ENCODE measurements at regions not wholly inside any gene's neighbourhood (a gene's known extent, or its start where the extent isn't known, plus 50 kb on each side); places are given as distances from the start of the nearest gene placed in this dataset.

- TF ChIP-seq PBX2 (CRISPR knock-in tag; IDR thresholded peaks at IDR 0.05; ENCODE audit: low read depth) (no peak), PBX2 (tag; conservative IDR thresholded peaks at IDR 0.05; ENCODE audit: low read depth) (no peak), BDP1 (IDR thresholded peaks at IDR 0.05; ENCODE audit: insufficient read depth, insufficient read length) (no peak), RBFOX2 (IDR thresholded peaks at IDR 0.05; ENCODE audit: low read depth, low read length) (no peak), TBL1XR1 (IDR thresholded peaks at IDR 0.05; ENCODE audit: low read length in 2 of 2) (no peak), LEF1 (IDR thresholded peaks at IDR 0.05) (no peak), ZNF780A (CRISPR knock-in tag; IDR thresholded peaks at IDR 0.05) (no peak), IRF1 (CRISPR knock-in tag; IDR thresholded peaks at IDR 0.05; ENCODE audit: borderline replicate concordance) (no peak), NFIC (IDR thresholded peaks at IDR 0.05) (no peak)
Observed at GRCh38 chr5:33270671-33271070, 170.1 kb upstream of the TARS1 start (continued).

GRCh38 chr5:33271606-33272005 is 169.2 kb upstream of the TARS1 start:
- H3K9ac ChIP-seq (ENCODE audit: insufficient read depth in 1 of 2, low read depth in 2 of 2, low read length in 2 of 2): no peak overlapping the region
- no peaks in the 10 kb centered on the region for H3K9me3 ChIP-seq (replicated peaks; ENCODE audit: control insufficient read depth, insufficient read depth, low read depth, low read length)
- no TSS peak for BruUV-seq (replicated peaks)
- no peaks in the 10 kb centered on the region for H3K4me1 ChIP-seq (replicated peaks in 1 of 2; ENCODE audit: control insufficient read depth in 2 of 2, insufficient read depth in 2 of 2, low read length in 2 of 2)
- no peak overlapping the region for H3K4me3 ChIP-seq
- no peaks in the 10 kb centered on the region for H3K27me3 ChIP-seq (ENCODE audit: control insufficient read depth in 2 of 2, insufficient read depth in 2 of 2, low read length in 2 of 2)
- H3K36me3 ChIP-seq (ENCODE audit: control insufficient read depth, insufficient read depth, low read length): no peaks in the 10 kb centered on the region
- intact Hi-C loops (cut with micrococcal nuclease): no loop called here
- no peak overlapping the region for H2AFZ ChIP-seq (ENCODE audit: low read depth, low read length)
- DNase-seq (ENCODE audit: extremely low read depth in 1 of 4, low spot score in 3 of 4): no peak
- CTCF ChIA-PET (ENCODE audit: low intra/inter-chr PET ratio): no interaction called here
- in situ Hi-C loops (cut with MboI): no loop called here
- FAIRE-seq: no peak
- H3K9me1 ChIP-seq (ENCODE audit: control insufficient read depth, insufficient read depth, low read length): no peaks in the 10 kb centered on the region
- no peak overlapping the region for H3K27ac ChIP-seq (ENCODE audit: extremely low read depth, low read depth, low read length)
- ATAC-seq: no peak
- 10% methylated on average over 1 of the region's 1 CpG for WGBS (ENCODE audit: insufficient coverage, low coverage, missing lambda C conversion rate)
- POLR2A ChIA-PET: interaction anchor here (0.7 kb wide), 1 partner anchor 11 kb away, joined by 3 read pairs; no protein-coding TSS in a partner anchor
- no peak overlapping the region for H3K4me2 ChIP-seq (ENCODE audit: insufficient read depth, low read length)
- H3K79me2 ChIP-seq (ENCODE audit: control insufficient read depth, insufficient read depth, low read length): no peaks in the 10 kb centered on the region
- H4K20me1 ChIP-seq (replicated peaks; ENCODE audit: control insufficient read depth, insufficient read depth, low read length): no peaks in the 10 kb centered on the region
- TF ChIP-seq BACH1 (tag; IDR thresholded peaks at IDR 0.05): no peak
- no peak for TF ChIP-seq MIER1 (IDR thresholded peaks at IDR 0.05; ENCODE audit: low read depth)
- no peak for TF ChIP-seq TEAD1 (CRISPR knock-in tag; IDR thresholded peaks at IDR 0.05)
- no peak for TF ChIP-seq ZNF280A (IDR thresholded peaks at IDR 0.05; ENCODE audit: low read depth, partially characterized antibody)
- TF ChIP-seq TSC22D4 (tag; IDR thresholded peaks at IDR 0.05): no peak
- TF ChIP-seq ZC3H4 (CRISPR knock-in tag; IDR thresholded peaks at IDR 0.05; ENCODE audit: borderline replicate concordance): no peak
